HG02798 (cell line): ENCODE measurements at regions not wholly inside any gene's neighbourhood (a gene's known extent, or its start where the extent isn't known, plus 50 kb on each side); places are given as distances from the start of the nearest gene placed in this dataset.
"Not testable (repeated sequence)": the region's sequence is repeated elsewhere in the genome, so short reads cannot be mapped to it uniquely, and the experiment has no call there.

Experiments
- ATAC-seq: cut with Tn5 transposase; IDR thresholded peaks from one replicate; pipeline ENCODE4 v1.9.1; 2021; ENCODE audit warnings: mild to moderate bottlenecking; ENCODE audit not compliant: unreplicated experiment, poor library complexity

- peak; percentile 68 for ATAC-seq
Observed at GRCh38 chr2:64865073-64865830, 123.9 kb upstream of the SLC1A4 start.

GRCh38 chr2:64865831-64866345, 123.3 kb upstream of the SLC1A4 start:
- ATAC-seq = no peak

DNA sequence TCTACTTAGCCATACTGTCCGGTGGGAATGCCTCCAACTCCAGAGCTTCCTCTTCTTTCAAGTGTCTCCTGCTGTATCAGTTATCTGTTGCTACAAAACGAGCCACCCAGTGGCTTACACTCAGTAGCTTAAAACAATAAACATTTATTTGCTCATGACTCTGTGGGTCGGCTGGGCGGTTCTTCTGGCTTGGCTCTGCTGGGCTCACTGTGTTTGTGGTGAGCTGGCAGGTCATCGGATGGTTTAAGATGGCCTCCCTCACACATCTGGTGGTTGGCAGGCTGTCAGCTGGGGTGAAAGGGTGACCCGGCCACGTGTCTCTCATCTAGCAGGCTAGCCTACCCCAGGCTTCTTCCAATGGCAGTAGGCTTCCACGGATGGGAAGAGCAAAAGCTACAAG, 122.4 kb upstream of the SLC1A4 start:
- ATAC-seq = no peak

DNA sequence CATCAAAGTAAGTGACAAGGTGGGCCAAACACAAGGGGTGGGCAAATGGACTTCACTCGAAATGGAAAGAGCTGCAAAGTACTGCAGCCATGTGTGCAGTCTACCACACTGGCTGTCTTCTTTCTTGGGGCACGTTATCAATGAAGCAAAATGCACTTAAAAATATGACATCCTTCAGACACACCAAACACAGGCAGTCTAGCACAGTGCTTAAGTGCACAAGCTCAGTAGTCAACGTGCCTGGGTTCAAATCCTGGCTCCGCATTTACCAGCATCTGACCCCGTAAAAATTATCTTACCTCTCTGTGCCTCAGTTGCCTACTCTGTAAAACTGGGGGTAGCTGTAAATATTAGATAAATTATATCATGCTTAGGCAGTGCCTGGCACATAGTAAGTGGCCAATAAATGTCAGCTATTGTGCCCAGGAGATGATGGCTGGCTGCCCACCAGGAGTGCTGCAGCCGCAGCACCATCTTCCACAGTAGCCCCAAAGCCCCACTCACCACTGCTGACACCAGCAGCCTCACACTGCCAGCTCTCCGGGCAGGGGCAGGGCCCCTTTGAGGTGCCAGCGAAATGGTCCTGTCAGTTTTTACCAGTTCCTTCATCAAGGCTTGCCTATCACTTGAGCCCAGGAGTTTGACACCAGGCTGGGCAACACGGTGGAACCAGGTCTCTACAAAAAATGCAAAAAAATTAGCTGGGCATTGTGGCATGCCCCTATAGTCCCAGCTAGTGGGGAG, 121.8 kb upstream of the SLC1A4 start:
- ATAC-seq = no peak

DNA sequence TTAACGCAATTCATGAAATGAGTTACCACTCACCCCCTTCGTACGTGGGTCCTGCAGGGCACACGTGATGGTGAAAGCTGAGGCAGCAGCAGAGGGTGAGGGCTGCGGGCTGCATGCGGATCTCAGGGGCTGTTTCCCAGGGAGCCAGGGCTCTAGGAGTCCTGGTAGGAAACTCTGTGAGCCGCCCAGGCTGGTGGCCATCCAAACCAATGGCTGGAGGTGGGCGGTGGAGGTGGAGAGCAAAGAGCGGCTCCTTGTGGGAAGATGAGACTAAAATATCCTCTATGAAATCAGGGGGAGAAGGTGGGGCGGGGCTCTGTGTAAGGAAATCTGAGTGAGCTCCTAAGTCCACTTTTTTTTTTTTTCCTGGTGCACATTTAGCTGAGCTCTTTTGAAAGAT, 120.1 kb upstream of the SLC1A4 start:
- ATAC-seq = no peak

DNA sequence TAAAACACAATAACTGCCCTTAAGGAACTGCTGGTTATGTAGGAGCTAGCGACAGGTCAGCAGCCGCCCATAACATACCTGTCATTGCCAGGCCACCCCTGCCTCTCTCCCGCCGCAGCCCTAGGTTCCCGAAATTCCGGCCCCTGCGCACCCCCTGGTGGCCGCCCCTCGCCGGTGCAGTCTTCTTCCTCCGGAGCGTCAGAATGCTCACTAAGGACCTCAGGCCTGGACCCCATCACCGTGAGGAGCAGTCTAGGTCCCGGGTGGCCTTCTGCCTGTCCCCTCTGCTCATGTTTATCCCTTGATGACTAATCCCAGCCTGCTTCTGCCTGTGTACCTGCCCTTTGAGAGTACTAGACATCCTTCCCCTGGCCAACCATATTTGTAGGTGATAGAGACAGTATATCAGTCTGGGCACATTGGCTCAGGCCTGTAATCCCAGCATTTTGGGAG, 115.7 kb upstream of the SLC1A4 start:
- ATAC-seq = peak; percentile 88

GRCh38 chr2:64874593-64874992, 114.6 kb upstream of the SLC1A4 start:
- no peak for ATAC-seq

- no peak for ATAC-seq
Observed at GRCh38 chr2:64875368-64875767, 113.8 kb upstream of the SLC1A4 start.

- no peak for ATAC-seq
Observed at GRCh38 chr2:64876137-64876647, 113.0 kb upstream of the SLC1A4 start.

GRCh38 chr2:64879745-64880144, 109.5 kb upstream of the SLC1A4 start:
- no peak for ATAC-seq

GRCh38 chr2:64880193-64880951, 108.8 kb upstream of the SLC1A4 start:
- ATAC-seq = no peak

DNA sequence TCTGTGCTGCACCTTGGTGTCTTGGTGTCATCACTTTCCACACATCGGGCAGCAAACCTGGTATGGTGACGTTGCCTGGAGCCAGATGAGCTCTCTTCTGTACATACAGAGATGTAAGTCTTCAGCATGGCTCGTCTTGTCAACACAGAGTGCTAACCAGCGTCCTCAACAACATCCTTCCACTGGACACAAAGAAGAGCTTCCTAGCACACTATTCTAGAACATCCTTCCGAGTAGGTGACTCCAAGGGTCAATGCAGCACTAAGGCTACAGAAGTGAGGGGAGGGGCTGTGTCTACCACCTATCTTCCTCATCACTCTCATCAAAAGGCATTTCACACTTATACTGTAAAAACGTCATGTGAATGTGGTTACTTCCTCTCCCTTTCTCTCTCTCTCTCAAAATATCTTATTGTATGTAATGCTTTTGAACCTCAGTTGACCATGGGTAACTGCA, 108.1 kb upstream of the SLC1A4 start:
- ATAC-seq = no peak

DNA sequence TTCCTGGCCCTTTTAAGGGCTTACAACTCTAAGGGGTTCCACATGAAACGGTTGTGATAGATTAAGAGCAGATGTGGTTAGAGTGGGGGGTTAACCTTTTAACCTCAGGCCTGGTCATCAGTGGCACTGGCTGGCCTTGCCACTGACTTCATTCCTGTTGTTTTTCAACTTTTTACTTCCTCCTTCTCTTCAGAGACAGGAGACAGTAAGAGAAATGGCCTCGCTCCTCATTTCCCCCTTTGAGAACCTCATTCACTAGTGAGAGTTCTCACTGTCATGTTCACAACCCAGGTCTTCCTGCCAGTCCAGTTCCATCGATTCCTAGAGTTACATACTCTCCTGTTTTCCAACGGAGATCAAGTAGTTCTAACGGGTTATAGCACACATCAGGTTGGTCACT, 101.6 kb upstream of the SLC1A4 start:
- ATAC-seq = no peak

DNA sequence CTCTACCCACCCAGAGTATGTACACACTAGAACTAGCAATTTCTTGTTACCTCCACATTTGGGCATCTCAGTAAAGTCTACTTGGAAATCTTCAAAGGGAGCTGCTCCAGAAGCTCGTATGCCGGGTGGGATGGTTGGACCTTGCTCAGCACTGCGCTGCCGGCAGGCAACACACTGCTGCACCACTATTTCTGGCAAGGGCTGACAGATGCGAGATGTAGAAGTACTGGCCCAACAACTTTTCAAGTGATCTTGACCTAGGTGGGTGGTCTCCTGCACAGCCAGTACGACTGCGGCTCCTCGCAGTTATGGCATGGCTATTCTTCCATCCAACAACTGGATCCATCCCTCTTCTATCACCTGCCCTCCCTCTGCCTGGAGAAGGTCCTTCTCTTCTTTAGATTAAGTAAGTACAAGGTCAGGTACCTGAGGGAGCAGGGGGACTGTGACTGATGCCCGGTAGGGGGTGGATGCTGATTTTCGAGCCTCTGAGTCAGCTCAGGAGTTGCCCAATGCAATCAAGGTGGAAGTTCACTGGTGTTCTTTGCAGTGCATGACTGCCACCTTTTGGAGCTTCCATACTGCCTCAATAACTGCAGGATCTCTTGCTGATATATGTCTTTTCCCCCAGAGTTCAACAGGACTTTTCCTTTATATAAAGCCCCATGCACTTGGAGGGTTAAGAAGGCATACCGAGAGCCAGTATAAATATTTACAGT, 100.4 kb upstream of the SLC1A4 start:
- ATAC-seq = no peak

GRCh38 chr2:64889803-64890202, 99.4 kb upstream of the SLC1A4 start:
- ATAC-seq = no peak

DNA sequence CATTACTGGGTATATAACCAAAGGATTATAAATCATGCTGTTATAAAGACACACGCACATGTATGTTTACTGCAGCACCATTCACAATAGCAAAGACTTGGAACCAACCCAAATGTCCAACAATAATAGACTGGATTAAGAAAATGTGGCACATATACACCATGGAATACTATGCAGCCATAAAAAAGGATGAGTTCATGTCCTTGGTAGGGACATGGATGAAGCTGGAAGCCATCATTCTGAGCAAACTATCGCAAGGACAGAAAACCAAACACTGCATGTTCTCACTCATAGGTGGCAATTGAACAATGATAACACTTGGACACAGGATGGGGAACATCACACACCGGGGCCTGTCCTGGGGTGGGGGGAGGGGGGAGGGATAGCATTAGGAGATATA, 92.6 kb upstream of the SLC1A4 start:
- ATAC-seq = not testable (repeated sequence)

DNA sequence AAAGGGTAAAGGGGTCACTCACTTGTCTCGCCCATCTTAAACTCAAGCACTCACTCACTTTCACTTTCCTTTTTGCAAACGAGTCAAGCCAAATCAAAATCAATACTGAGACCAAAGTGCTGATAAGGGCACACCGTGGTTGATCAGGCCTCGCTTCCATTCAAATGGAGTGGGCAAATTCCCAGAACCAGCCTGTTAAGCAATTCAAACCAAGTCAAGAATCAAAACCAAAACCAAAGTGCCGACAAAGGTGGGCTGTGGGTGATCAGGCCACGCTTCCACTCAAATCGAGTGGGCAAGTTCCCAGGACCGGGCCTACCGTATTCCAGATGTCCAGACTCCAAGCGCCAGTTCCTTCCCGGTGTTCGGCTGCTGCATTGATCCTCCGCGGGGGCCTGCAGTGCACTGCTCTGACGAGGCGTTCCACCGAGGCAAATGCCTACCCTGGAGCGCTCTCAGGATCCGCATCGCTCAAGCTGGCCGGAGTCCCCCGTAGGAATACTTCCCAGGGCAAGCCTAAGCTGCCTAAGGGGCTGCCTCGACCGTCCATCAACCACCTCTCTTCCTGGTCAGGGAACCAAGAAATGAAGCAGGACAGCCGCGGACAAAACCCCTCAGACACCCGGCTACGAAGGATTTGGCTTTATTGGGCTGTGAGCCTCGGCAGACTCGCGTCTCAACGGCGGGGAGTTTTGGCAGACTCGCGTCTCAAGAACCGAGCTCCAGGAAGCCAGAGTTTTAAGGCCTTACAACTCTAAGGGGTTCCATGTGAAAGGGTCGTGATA, 89.9 kb upstream of the SLC1A4 start:
- no peak for ATAC-seq

DNA sequence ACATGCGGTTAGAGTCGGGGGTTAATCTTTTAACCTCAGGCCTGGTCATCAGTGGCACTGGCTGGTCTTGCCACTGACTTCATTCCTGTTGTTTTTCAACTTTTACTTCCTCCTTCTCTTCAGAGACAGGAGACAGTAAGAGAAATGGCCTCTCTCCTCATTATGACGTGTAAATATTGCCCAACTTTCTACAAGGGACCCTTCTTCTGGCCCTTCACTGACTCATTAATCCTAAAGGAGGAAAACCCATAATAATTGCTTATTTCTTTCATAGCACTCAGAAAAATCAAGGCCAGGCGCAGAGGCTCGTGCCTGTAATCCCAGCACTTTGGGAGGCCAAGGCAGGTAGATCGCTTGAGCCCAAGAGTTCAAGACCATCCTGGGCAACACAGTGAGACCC, 89.3 kb upstream of the SLC1A4 start:
- not testable (repeated sequence) for ATAC-seq
